SU-DHL-6 (cell line): ENCODE measurements at regions not wholly inside any gene's neighbourhood (a gene's known extent, or its start where the extent isn't known, plus 50 kb on each side); places are given as distances from the start of the nearest gene placed in this dataset.

Source experiments
- H2AFZ ChIP-seq: fragments of 200-600 bp; sonication (generic); 2 replicates; pipeline ENCODE4 v1.6.1; 2014; ENCODE audit warnings: low read depth, mild to moderate bottlenecking, moderate library complexity, mixed read lengths, antibody characterized with exemption, low read length; ENCODE audit not compliant: severe bottlenecking
- H3F3A ChIP-seq: fragments of 200-600 bp; shearing (Covaris generic); 2 replicates; pipeline ENCODE4 v1.6.0; 2016; ENCODE audit warnings: antibody characterized with exemption, mild to moderate bottlenecking; ENCODE audit not compliant: insufficient read depth
- H3K27ac ChIP-seq: fragments of 200-600 bp; sonication (generic); 2 replicates; pipeline ENCODE4 v1.5.1; 2016; ENCODE audit warnings: low read depth, mild to moderate bottlenecking, low read length, moderate library complexity, mixed read lengths
- H3K27me3 ChIP-seq: fragments of 200-600 bp; sonication (generic), shearing (Covaris generic); 2 replicates; pipeline ENCODE4 v1.6.0; 2014; ENCODE audit warnings: mild to moderate bottlenecking, low read length
- H3K36me3 ChIP-seq: fragments of 200-600 bp; sonication (generic); 2 replicates; pipeline ENCODE4 v1.6.1; 2014; ENCODE audit warnings: mild to moderate bottlenecking, low read length, mixed read lengths
- H3K4me2 ChIP-seq: fragments of 300-600, 200-600 bp; shearing (Covaris generic), sonication (generic); 2 replicates; pipeline ENCODE4 v1.6.0; 2014; ENCODE audit warnings: low read length, low read depth, mild to moderate bottlenecking; ENCODE audit not compliant: poor library complexity, severe bottlenecking
- H3K4me3 ChIP-seq: fragments of 200-600 bp; sonication (generic); 2 replicates; pipeline ENCODE4 v1.5.1; 2014; ENCODE audit warnings: antibody characterized with exemption, low read length, mild to moderate bottlenecking, mixed read lengths; ENCODE audit not compliant: insufficient read depth, poor library complexity, severe bottlenecking
- H3K79me2 ChIP-seq: fragments of 200-600 bp; sonication (generic); 2 replicates; pipeline ENCODE4 v1.6.1; 2014; ENCODE audit warnings: mild to moderate bottlenecking, low read length, moderate library complexity; ENCODE audit not compliant: insufficient read depth
- H3K9ac ChIP-seq: fragments of 200-600 bp; sonication (generic); 2 replicates; pipeline ENCODE4 v1.7.0; 2014; ENCODE audit warnings: mild to moderate bottlenecking, low read length
- H3K9me2 ChIP-seq: fragments of 200-600 bp; sonication (generic); replicated peaks from 2 replicates; pipeline ENCODE4 v1.6.1; 2014; ENCODE audit warnings: low read length; ENCODE audit not compliant: insufficient read depth
- H3K9me3 ChIP-seq: fragments of 200-600 bp; sonication (generic); 2 replicates; pipeline ENCODE4 v1.6.1; 2014; ENCODE audit warnings: low read length, mixed read lengths; ENCODE audit not compliant: insufficient read depth
- H4K20me1 ChIP-seq: fragments of 200-600 bp; sonication (generic); 2 replicates; pipeline ENCODE4 v1.6.1; 2014; ENCODE audit warnings: low read depth, mild to moderate bottlenecking, antibody characterized with exemption, low read length, moderate library complexity, mixed read lengths
- CTCF ChIP-seq: fragments of 200-600 bp; sonication (generic); IDR thresholded peaks from one replicate; pipeline ENCODE4 v1.5.1; 2017; ENCODE audit warnings: antibody characterized with exemption, mild to moderate bottlenecking, low read length, moderate library complexity; ENCODE audit not compliant: insufficient read depth, poor library complexity, severe bottlenecking
- EZH2phosphoT487 ChIP-seq: fragments of 200-600 bp; sonication (generic), shearing (Covaris generic); conservative IDR thresholded peaks from 2 replicates; pipeline ENCODE4 v1.6.1; 2018; ENCODE audit warnings: mild to moderate bottlenecking, antibody characterized with exemption, low read length, moderate library complexity, mixed read lengths

- Histone ChIP-seq H3K27me3 (no peaks in the 10 kb centered on the region), H3K4me3 (no peak overlapping the region), H3K9ac (no peak overlapping the region), H4K20me1 (no peaks in the 10 kb centered on the region), H3F3A (no peaks in the 10 kb centered on the region), H3K4me2 (no peak overlapping the region), H3K27ac (no peak overlapping the region), H2AFZ (no peak overlapping the region), H3K79me2 (no peaks in the 10 kb centered on the region), H3K9me2 (no peaks in the 10 kb centered on the region), H3K9me3 (no peaks in the 10 kb centered on the region), H3K36me3 (no peaks in the 10 kb centered on the region)
- TF ChIP-seq CTCF (no peak), EZH2phosphoT487 (no peak)
Observed at GRCh38 chr9:107080130-107080529, 202.9 kb upstream of the RAD23B start.

GRCh38 chr9:107086460-107086859, 196.6 kb upstream of the RAD23B start:
- Histone ChIP-seq H3K9me3 (no peaks in the 10 kb centered on the region), H3K4me3 (no peak overlapping the region), H2AFZ (no peak overlapping the region), H3F3A (no peaks in the 10 kb centered on the region), H3K79me2 (no peaks in the 10 kb centered on the region), H3K4me2 (no peak overlapping the region), H3K27me3 (no peaks in the 10 kb centered on the region), H3K9me2 (no peaks in the 10 kb centered on the region), H3K27ac (no peak overlapping the region), H3K9ac (no peak overlapping the region), H3K36me3 (no peaks in the 10 kb centered on the region), H4K20me1 (no peaks in the 10 kb centered on the region)
- TF ChIP-seq CTCF (no peak), EZH2phosphoT487 (no peak)

GRCh38 chr9:107087222-107087621, 195.9 kb upstream of the RAD23B start:
- no peaks in the 10 kb centered on the region for H3K27me3 ChIP-seq
- no peaks in the 10 kb centered on the region for H3K36me3 ChIP-seq
- no peak overlapping the region for H3K9ac ChIP-seq
- H3K9me2 ChIP-seq: no peaks in the 10 kb centered on the region
- no peaks in the 10 kb centered on the region for H3K9me3 ChIP-seq
- no peaks in the 10 kb centered on the region for H3K79me2 ChIP-seq
- TF ChIP-seq CTCF: no peak
- no peak for TF ChIP-seq EZH2phosphoT487
- H3K27ac ChIP-seq: no peak overlapping the region
- no peak overlapping the region for H3K4me3 ChIP-seq
- H4K20me1 ChIP-seq: no peaks in the 10 kb centered on the region
- H3F3A ChIP-seq: no peaks in the 10 kb centered on the region
- H3K4me2 ChIP-seq: no peak overlapping the region
- no peak overlapping the region for H2AFZ ChIP-seq
